ENCODE measurements at regions not wholly inside any gene's neighbourhood (a gene's known extent, or its start where the extent isn't known, plus 50 kb on each side); places are given as distances from the start of the nearest gene placed in this dataset.
"Not testable (repeated sequence)": the region's sequence is repeated elsewhere in the genome, so short reads cannot be mapped to it uniquely, and the experiment has no call there.

DNA sequence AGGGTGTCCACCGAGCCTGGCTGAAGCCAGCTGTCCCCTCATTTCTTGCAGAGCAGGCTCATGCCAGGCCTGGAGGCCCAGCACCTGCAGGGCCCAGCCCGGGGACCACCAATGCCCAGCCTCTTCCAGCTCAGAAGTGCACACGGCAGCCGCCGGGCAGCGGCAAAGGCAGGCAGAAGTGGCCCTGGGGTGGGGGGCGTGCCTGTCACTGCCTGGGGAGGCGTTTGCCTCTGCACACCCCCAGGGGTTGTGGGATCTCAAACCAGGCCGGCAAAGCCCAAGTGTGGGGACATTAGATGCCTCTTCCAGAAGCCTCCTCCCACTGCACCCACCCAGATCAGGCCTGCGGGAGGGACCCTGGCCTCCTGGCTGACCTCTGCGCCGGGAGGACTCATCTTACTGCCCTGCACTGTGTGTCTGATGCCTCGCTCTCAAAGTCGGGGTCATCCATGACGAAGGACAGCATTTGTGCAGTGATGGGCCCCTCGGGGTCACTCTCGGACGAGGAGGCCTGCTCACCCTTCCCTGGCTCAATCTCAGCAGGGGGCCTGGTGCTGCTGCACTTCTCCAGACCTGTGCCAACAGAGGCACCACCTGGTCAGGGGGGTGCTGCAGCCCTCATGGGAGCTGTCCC, 255.8 kb downstream of the ANKRD30B start:
- DNase-seq (ENCODE audit: low read depth); H3K4me3 ChIP-seq (ENCODE audit: low read depth, low read length): not testable (repeated sequence)

DNA sequence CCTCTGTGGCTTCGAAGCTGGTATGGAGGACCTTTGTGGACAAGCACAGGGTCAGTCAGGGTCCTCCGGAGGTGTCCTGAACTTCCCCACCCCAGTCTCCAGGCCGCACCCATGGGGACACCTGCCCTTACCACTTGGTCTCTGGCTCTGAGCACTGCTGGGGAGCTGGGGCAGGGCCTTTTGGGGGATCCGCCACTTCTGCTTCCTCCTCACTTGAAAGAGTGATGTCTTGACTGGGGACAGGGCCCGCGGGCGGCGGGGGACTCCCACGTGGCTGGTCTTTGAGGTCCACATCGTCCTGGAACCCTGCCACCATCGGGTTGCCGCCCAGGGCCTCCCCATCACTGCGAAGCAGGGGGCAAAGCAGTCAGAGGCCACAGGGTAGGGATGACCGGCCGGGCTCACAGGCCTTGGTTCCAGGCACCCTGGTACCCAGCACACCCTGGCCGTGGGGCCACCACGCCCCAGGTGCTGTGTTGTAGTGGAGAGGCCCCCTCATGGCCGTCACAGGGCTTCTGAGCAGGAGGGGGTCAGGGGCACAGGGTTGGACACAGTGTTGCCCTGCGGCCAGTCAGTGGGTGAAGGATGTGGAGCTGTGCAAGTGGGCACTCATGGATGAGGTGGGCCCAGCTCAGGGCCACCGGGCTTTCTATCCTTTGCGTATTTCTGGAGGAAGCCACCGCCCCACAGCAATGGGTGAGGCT, 256.4 kb downstream of the ANKRD30B start:
- H3K4me3 ChIP-seq (ENCODE audit: low read depth, low read length); DNase-seq (ENCODE audit: low read depth): not testable (repeated sequence)

DNA sequence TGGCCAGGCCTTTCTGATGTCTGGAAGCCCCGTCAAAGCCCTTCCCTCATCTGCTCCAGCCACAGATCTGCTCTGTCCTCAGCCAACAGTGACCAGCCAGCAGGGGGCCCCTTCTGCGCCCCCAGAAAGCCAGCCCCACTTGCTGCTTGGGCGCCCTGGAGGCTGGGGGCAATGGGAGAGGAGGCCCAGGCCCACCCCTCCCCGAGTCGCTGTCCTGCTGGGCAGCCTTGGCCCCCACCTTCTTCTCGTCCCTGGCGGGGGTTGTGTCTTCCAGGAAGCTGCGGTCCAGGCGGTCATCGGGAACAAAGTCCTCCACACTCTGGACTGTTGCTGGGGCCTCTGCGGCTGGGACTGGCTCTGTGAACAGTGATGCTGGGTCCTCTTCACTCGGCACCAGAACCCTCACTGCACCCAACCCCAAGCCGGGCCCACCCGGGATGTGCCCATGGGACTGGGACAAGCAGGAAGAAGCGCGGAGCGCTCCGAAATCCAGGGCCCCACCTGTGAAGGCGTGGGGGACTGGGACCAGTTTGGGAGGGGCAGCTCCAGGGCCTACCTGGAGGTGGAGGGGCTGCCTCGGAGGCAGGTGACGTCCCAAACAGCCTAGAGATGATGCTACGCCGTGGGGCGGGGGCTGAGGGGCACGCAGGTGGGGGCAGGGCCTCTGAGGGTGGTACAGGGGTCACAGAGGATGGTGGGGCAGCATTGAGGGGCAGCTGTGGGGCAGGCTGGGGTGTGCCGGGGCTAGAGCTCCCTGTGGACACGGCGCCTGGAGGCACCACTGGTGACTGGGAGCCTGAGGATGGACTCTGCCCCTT, 257.6 kb downstream of the ANKRD30B start:
- TF ChIP-seq, protein P1, sequence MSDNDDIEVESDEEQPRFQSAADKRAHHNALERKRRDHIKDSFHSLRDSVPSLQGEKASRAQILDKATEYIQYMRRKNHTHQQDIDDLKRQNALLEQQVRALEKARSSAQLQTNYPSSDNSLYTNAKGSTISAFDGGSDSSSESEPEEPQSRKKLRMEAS (IDR thresholded peaks at IDR 0.05; ENCODE audit: low read depth, low read length), result no peak
- TF ChIP-seq POLR2A (IDR thresholded peaks at IDR 0.05; ENCODE audit: extremely low read depth, insufficient read length), result no peak
- TF ChIP-seq, protein P2, sequence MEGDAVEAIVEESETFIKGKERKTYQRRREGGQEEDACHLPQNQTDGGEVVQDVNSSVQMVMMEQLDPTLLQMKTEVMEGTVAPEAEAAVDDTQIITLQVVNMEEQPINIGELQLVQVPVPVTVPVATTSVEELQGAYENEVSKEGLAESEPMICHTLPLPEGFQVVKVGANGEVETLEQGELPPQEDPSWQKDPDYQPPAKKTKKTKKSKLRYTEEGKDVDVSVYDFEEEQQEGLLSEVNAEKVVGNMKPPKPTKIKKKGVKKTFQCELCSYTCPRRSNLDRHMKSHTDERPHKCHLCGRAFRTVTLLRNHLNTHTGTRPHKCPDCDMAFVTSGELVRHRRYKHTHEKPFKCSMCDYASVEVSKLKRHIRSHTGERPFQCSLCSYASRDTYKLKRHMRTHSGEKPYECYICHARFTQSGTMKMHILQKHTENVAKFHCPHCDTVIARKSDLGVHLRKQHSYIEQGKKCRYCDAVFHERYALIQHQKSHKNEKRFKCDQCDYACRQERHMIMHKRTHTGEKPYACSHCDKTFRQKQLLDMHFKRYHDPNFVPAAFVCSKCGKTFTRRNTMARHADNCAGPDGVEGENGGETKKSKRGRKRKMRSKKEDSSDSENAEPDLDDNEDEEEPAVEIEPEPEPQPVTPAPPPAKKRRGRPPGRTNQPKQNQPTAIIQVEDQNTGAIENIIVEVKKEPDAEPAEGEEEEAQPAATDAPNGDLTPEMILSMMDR (IDR thresholded peaks at IDR 0.05; ENCODE audit: low read depth, low read length), result no peak
- TF ChIP-seq MYC (IDR thresholded peaks at IDR 0.05; ENCODE audit: low read depth, low read length), result no peak
- H3K4me3 ChIP-seq (ENCODE audit: low read depth, low read length), result no peak overlapping the region
- DNase-seq (ENCODE audit: low read depth), result no peak

DNA sequence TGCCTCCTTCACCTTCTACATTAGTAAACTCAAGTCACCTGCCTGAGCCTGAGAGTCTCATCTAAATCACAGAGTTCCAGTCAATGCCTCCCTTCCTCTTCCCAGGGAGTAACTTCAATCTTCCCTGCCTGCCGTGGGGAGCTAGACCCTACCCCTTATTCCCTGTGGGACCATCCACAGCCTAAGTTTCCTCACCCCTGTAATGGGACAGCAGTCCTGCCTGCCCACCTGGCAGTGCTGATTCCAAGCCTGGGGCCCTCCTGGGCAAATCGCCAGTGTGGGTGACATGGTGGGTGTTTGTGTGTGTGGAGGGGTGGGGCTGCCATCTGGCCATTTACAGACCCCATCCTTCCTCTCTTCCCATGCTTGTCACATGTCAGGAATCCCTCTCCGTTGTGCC, 258.6 kb downstream of the ANKRD30B start:
- not testable (repeated sequence) for H3K4me3 ChIP-seq (ENCODE audit: low read depth, low read length); DNase-seq (ENCODE audit: low read depth)

DNA sequence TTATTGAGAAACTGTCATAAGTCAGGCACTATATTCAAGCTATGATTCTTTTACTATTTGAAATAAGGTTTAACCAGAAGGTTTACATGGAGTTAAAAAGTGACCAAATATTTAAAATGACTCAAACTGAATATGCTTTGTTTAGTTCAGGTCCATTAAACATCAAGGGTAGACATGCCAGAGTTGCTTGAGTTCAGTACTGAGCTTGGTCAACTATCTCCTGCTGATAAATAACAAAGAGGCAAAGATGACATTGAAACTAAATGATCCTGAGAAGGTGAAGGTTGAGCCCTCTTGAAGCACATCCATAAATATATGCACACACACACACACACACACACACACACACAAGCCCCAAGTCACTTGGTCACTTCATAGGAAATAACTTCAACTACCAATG, 278.1 kb downstream of the ANKRD30B start:
- not testable (repeated sequence) for H3K4me3 ChIP-seq (ENCODE audit: low read depth, low read length); DNase-seq (ENCODE audit: low read depth)

DNA sequence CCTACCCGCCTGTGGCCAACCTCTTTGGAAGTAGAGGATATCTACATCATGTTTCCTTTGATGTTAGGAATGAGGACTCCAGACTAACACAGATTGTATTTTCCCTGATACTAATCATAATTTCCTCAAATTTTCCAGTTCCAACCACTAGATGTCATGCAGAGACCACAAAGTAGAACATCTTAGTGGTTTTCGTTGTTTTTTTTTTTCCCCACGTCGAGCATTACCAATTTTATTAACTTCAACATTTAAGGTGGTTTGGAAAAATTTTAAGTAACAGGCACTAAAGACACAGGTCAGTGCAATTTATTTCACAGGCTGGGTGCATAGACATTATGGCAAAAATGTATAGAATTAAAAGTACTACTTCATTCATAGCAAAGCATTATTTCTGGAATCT, 280.1 kb downstream of the ANKRD30B start:
- not testable (repeated sequence) for H3K4me3 ChIP-seq (ENCODE audit: low read depth, low read length); DNase-seq (ENCODE audit: low read depth)

DNA sequence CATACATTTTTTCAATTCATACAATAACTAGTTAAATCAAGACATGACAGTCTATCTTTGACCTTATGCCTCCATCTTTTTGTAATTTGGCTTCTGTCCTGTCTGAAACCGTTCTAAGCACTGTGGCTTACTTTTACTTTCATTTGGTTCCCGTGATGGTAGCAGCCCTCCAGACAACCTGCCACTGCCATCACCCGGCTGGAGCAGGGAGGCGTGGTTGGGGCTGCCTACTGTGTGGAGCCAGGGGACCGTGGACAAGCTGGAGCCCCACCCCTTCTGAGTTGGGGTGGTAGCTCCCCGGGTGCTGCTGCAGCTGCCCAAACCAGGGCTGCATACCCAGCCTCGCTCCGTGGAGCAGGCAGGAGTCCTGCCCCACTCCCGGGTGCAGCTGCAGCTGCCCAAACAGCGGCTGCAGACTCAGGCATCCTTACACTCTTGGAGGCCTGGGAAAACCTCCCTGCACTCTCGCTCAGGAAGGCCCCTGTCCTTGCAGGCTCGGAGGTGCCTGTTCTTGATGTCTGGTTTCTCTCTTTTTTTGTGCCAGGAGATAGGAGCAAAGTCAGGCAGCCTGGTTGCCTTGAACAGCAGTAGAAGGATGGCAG, 312.4 kb downstream of the ANKRD30B start:
- H3K4me3 ChIP-seq (ENCODE audit: low read depth, low read length); DNase-seq (ENCODE audit: low read depth): not testable (repeated sequence)

DNA sequence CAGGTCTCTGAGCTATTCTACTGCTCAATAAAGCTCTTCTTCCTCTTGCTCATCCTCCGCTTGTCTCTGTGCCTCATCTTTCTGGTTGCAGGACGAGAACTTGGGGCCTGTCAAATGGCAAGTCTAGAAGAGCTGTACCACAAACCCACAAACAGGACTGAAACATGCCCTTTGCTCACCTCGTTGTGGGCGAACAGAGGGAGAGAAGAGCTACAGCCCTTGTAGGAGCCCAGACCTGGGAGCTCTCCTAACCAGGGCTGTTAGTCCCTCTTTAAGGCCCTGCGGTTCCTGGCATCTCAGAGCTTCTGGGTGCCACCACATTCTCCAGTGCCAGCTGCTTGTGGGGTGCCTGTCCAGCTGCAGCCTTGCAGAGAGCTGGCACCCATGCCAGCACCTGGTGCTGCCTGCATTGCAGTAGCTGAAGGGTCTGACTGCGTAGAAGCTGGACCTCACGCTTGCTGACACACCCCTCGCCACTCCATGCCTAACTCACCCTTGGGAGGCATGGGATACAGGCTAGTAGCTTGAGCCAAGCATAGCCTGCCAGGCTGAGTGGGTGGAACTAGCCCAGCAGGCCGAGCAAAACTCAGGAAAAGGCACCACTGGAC, 313.4 kb downstream of the ANKRD30B start:
- not testable (repeated sequence) for DNase-seq (ENCODE audit: low read depth); H3K4me3 ChIP-seq (ENCODE audit: low read depth, low read length)

DNA sequence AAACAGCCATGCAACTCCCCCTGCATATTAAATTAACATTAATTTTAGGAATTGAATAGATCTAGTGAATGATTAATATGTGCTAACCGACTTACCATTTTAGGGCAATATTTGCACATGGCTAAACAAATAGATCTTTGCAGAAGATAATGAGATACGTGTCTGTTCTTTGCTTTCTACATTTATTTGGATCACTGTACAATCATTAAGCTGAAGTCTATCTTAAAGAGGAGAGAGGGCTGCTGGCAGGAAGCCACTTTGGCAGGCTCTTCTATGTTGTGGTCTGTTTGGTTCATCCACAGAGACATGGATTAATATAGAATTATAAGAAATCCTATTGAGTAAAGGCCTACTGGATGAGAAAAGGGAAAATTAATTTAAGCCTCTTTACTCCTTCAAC, 318.5 kb downstream of the ANKRD30B start:
- not testable (repeated sequence) for DNase-seq (ENCODE audit: low read depth); H3K4me3 ChIP-seq (ENCODE audit: low read depth, low read length)

DNA sequence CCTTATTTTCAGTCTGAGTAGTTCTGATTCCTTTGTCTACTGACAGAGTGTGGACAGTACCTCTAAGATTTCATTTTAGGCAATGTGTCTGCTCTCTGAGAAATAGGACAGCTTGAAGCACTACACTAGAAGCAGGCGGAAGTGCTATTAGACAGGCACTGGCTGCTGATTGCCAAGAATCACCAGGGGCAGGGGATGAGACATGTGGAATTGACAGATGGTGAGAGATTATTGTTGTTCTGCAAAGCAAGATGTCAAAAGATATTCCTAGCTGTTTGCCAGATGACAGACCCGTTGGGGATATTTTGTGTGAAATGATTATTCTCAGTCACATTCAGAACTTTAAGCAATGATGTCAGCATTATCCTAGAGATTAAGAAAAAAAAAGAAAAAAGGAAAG, 323.3 kb downstream of the ANKRD30B start:
- not testable (repeated sequence) for H3K4me3 ChIP-seq (ENCODE audit: low read depth, low read length); DNase-seq (ENCODE audit: low read depth)

All from NB4 (cell line).